ENCODE measurements at regions not wholly inside any gene's neighbourhood (a gene's known extent, or its start where the extent isn't known, plus 50 kb on each side); places are given as distances from the start of the nearest gene placed in this dataset.

DNA sequence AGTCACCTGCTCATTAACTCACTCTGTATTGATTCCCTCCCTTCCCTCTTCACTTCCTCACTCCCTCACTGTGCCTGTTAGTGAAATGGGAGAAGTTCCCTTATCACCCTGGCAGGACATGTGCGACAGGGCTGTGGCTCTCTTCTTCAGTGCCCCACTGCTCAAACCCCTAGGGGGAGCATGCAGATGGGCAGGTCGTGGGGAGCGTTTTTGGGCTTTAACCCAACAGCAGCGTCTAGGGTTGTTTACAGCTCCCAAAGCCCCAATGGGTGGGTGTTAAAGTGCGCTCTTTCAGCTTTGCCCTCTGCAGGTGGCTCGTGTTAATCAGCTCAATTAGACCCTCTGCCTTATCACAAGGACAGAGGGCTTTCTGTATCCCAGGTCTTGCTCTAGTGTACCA lies 447.8 kb upstream of the PROK2 start:
- Histone ChIP-seq H3K27ac (ENCODE audit: insufficient read depth, low read depth, low read length) (no peak overlapping the region), H3K4me2 (ENCODE audit: insufficient read depth, low read length) (no peak overlapping the region), H3K9me3 (replicated peaks; ENCODE audit: control insufficient read depth, insufficient read depth, low read length) (no peaks in the 10 kb centered on the region), H3K4me3 (replicated peaks in 1 of 3; ENCODE audit: insufficient read depth in 1 of 3, low read depth in 1 of 3, low read length in 3 of 3) (no peak overlapping the region), H3K27me3 (ENCODE audit: control insufficient read depth in 2 of 2, insufficient read depth in 2 of 2, low read length in 2 of 2) (peaks cover 0 to 3% of the 10 kb centered on the region in 2 experiments), H3K79me2 (ENCODE audit: control insufficient read depth, insufficient read depth, low read length) (no peaks in the 10 kb centered on the region), H3K36me3 (ENCODE audit: control insufficient read depth in 2 of 2, extremely low read depth in 1 of 2, insufficient read depth in 2 of 2, low read length in 2 of 2) (no peaks in the 10 kb centered on the region), H2AFZ (ENCODE audit: low read depth, low read length) (no peak overlapping the region), H3K9ac (replicated peaks; ENCODE audit: extremely low read depth, insufficient read depth, low read length) (no peak overlapping the region), H3K9me1 (replicated peaks; ENCODE audit: control insufficient read depth, extremely low read depth, insufficient read depth, low read length) (no peaks in the 10 kb centered on the region), H4K20me1 (replicated peaks; ENCODE audit: control insufficient read depth, extremely low read depth, insufficient read depth, low read length) (no peaks in the 10 kb centered on the region), H3K4me1 (ENCODE audit: control insufficient read depth, extremely low read depth, insufficient read depth, low read length) (no peaks in the 10 kb centered on the region)
- no peak for TF ChIP-seq JUN (IDR thresholded peaks at IDR 0.05; ENCODE audit: borderline replicate concordance, insufficient read depth, insufficient read length, low read depth)
- TF ChIP-seq, protein P1, sequence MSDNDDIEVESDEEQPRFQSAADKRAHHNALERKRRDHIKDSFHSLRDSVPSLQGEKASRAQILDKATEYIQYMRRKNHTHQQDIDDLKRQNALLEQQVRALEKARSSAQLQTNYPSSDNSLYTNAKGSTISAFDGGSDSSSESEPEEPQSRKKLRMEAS (IDR thresholded peaks at IDR 0.05; ENCODE audit: insufficient read depth, insufficient read length): no peak
- TF ChIP-seq POLR2A (IDR thresholded peaks at IDR 0.05; ENCODE audit: low read depth, low read length): no peak
- TF ChIP-seq FOS (IDR thresholded peaks at IDR 0.05; ENCODE audit: borderline replicate concordance, insufficient read depth, low read length): no peak
- TF ChIP-seq EZH2 (IDR thresholded peaks at IDR 0.05; ENCODE audit: borderline replicate concordance, low read depth, low read length, severe bottlenecking): no peak
- TF ChIP-seq, protein P2, sequence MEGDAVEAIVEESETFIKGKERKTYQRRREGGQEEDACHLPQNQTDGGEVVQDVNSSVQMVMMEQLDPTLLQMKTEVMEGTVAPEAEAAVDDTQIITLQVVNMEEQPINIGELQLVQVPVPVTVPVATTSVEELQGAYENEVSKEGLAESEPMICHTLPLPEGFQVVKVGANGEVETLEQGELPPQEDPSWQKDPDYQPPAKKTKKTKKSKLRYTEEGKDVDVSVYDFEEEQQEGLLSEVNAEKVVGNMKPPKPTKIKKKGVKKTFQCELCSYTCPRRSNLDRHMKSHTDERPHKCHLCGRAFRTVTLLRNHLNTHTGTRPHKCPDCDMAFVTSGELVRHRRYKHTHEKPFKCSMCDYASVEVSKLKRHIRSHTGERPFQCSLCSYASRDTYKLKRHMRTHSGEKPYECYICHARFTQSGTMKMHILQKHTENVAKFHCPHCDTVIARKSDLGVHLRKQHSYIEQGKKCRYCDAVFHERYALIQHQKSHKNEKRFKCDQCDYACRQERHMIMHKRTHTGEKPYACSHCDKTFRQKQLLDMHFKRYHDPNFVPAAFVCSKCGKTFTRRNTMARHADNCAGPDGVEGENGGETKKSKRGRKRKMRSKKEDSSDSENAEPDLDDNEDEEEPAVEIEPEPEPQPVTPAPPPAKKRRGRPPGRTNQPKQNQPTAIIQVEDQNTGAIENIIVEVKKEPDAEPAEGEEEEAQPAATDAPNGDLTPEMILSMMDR (IDR thresholded peaks at IDR 0.05; ENCODE audit: extremely low read depth in 1 of 2, insufficient read depth in 1 of 2, low read depth in 1 of 2, low read length in 2 of 2): no peak
- TF ChIP-seq GATA2 (IDR thresholded peaks at IDR 0.05; ENCODE audit: insufficient read depth, insufficient read length, low read depth, low read length): no peak
- no peak for TF ChIP-seq MYC (IDR thresholded peaks at IDR 0.05; ENCODE audit: low read depth, low read length)
- TF ChIP-seq POLR2AphosphoS5 (IDR thresholded peaks at IDR 0.05; ENCODE audit: insufficient read depth, low read depth, low read length): no peak
- dilution Hi-C loops (cut with MboI; ENCODE audit: extremely low pct_ligation_motif_present, low sequenced_read_pairs): no loop called here
- FAIRE-seq (no peak), DNase-seq (ENCODE audit: low read depth, low spot score) (no peak)
- BruUV-seq (replicated peaks): no TSS peak
- intact Hi-C loops (cut with micrococcal nuclease): no loop called here
- ChIA-PET CTCF (no interaction called here), POLR2A (no interaction called here)

Data from endothelial cell of umbilical vein (primary cell).